ENCODE measurements at regions not wholly inside any gene's neighbourhood (a gene's known extent, or its start where the extent isn't known, plus 50 kb on each side); places are given as distances from the start of the nearest gene placed in this dataset.

- no peak for TF ChIP-seq POLR2A (IDR thresholded peaks at IDR 0.05)
- TF ChIP-seq CTCF (IDR thresholded peaks at IDR 0.05 in 4 of 5, conservative IDR thresholded peaks at IDR 0.05 in 1 of 5): no peak
Measured at GRCh38 chr1:30324251-30325084, 398.9 kb downstream of the MATN1 start.

All from gastrocnemius medialis (tissue), 4 donors.